ENCODE measurements at regions not wholly inside any gene's neighbourhood (a gene's known extent, or its start where the extent isn't known, plus 50 kb on each side); places are given as distances from the start of the nearest gene placed in this dataset.

- WGBS, 2 experiments (ENCODE audit: low coverage in 1 of 2, low lambda C conversion rate in 2 of 2, missing lambda C conversion rate in 2 of 2) = 17 to 21% methylated on average over 2 of the region's 2 CpGs
- H3K27me3 ChIP-seq (replicated peaks; ENCODE audit: insufficient read depth) = no peaks in the 10 kb centered on the region
- H2AFZ ChIP-seq = no peak overlapping the region
- in situ Hi-C loops (cut with MboI) = no loop called here
- H3K79me2 ChIP-seq (ENCODE audit: insufficient read depth) = no peaks in the 10 kb centered on the region
- no peak overlapping the region for H3K9ac ChIP-seq
- no peak overlapping the region for H3K4me3 ChIP-seq
- H3K4me1 ChIP-seq (ENCODE audit: insufficient read depth) = no peaks in the 10 kb centered on the region
- no peak for TF ChIP-seq EZH2 (IDR thresholded peaks at IDR 0.05; ENCODE audit: insufficient read depth, poor library complexity, severe bottlenecking)
- no peak for TF ChIP-seq EZH2phosphoT487 (IDR thresholded peaks at IDR 0.05; ENCODE audit: insufficient read depth, low read depth)
- no peaks in the 10 kb centered on the region for H3K36me3 ChIP-seq (ENCODE audit: low read depth)
- H3K4me2 ChIP-seq (ENCODE audit: unreplicated experiment) = no peak overlapping the region
- no peaks in the 10 kb centered on the region for H3K9me3 ChIP-seq (ENCODE audit: low read depth)
- H3K27ac ChIP-seq = no peak overlapping the region
- H3F3A ChIP-seq (ENCODE audit: insufficient read depth) = no peaks in the 10 kb centered on the region
- H4K20me1 ChIP-seq (ENCODE audit: insufficient read depth) = no peaks in the 10 kb centered on the region
- no peak for DNase-seq
- no peaks in the 10 kb centered on the region for H3K9me2 ChIP-seq (ENCODE audit: insufficient read depth)
Measured at GRCh38 chr13:105285526-105285925, 1249.9 kb downstream of the EFNB2 start.

GRCh38 chr13:105282406-105283285, 1252.8 kb downstream of the EFNB2 start:
- H3K79me2 ChIP-seq (ENCODE audit: insufficient read depth) = no peaks in the 10 kb centered on the region
- 34 to 36% methylated on average over 14 of the region's 14 CpGs for WGBS, 2 experiments (ENCODE audit: low coverage in 1 of 2, low lambda C conversion rate in 2 of 2, missing lambda C conversion rate in 2 of 2)
- H3K27me3 ChIP-seq (replicated peaks; ENCODE audit: insufficient read depth) = no peaks in the 10 kb centered on the region
- no peaks in the 10 kb centered on the region for H3K9me2 ChIP-seq (ENCODE audit: insufficient read depth)
- no peak overlapping the region for H3K27ac ChIP-seq
- no peak overlapping the region for H3K4me2 ChIP-seq (ENCODE audit: unreplicated experiment)
- DNase-seq = no peak
- no peaks in the 10 kb centered on the region for H3K4me1 ChIP-seq (ENCODE audit: insufficient read depth)
- no peak overlapping the region for H3K4me3 ChIP-seq
- no peaks in the 10 kb centered on the region for H3K36me3 ChIP-seq (ENCODE audit: low read depth)
- TF ChIP-seq EZH2 (IDR thresholded peaks at IDR 0.05; ENCODE audit: insufficient read depth, poor library complexity, severe bottlenecking) (no peak), EZH2phosphoT487 (IDR thresholded peaks at IDR 0.05; ENCODE audit: insufficient read depth, low read depth) (no peak)
- H4K20me1 ChIP-seq (ENCODE audit: insufficient read depth) = no peaks in the 10 kb centered on the region
- in situ Hi-C loops (cut with MboI) = no loop called here
- H3K9me3 ChIP-seq (ENCODE audit: low read depth) = no peaks in the 10 kb centered on the region
- no peak overlapping the region for H2AFZ ChIP-seq
- H3K9ac ChIP-seq = no peak overlapping the region
- H3F3A ChIP-seq (ENCODE audit: insufficient read depth) = no peaks in the 10 kb centered on the region

DNA sequence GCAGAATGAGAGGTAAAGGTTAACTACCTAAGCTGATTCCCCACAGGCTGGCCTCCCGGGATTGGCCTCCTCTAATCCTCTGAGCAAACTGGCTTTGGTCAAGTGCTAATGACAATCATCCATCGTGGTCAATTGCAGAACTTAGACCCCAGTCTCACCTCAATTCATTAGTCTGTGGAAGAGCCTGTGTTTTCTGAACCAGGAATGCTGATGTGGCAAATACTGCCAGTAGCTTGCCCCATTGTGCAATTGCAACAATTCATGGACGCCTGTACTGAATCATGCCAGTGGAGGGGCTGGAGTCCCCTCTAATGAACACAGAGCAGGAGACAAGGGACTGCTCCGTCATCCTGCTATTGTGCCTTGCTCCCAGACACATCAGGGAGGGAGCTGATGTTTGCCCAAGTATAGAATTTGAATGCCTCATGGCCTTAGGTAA, 1256.5 kb downstream of the EFNB2 start:
- Histone ChIP-seq H3K4me3 (no peak overlapping the region), H2AFZ (no peak overlapping the region), H3K9me2 (ENCODE audit: insufficient read depth) (no peaks in the 10 kb centered on the region), H3K36me3 (ENCODE audit: low read depth) (no peaks in the 10 kb centered on the region), H3K27me3 (replicated peaks; ENCODE audit: insufficient read depth) (no peaks in the 10 kb centered on the region), H3K27ac (no peak overlapping the region), H4K20me1 (ENCODE audit: insufficient read depth) (no peaks in the 10 kb centered on the region), H3K4me2 (ENCODE audit: unreplicated experiment) (no peak overlapping the region), H3F3A (ENCODE audit: insufficient read depth) (no peaks in the 10 kb centered on the region), H3K79me2 (ENCODE audit: insufficient read depth) (no peaks in the 10 kb centered on the region), H3K9me3 (ENCODE audit: low read depth) (no peaks in the 10 kb centered on the region), H3K4me1 (ENCODE audit: insufficient read depth) (no peaks in the 10 kb centered on the region), H3K9ac (no peak overlapping the region)
- WGBS, 2 experiments (ENCODE audit: low coverage in 1 of 2, low lambda C conversion rate in 2 of 2, missing lambda C conversion rate in 2 of 2) = 10 to 13% methylated on average over 4 of the region's 4 CpGs
- TF ChIP-seq EZH2 (IDR thresholded peaks at IDR 0.05; ENCODE audit: insufficient read depth, poor library complexity, severe bottlenecking) (no peak), EZH2phosphoT487 (IDR thresholded peaks at IDR 0.05; ENCODE audit: insufficient read depth, low read depth) (no peak)
- no peak for DNase-seq
- in situ Hi-C loops (cut with MboI) = no loop called here

DNA sequence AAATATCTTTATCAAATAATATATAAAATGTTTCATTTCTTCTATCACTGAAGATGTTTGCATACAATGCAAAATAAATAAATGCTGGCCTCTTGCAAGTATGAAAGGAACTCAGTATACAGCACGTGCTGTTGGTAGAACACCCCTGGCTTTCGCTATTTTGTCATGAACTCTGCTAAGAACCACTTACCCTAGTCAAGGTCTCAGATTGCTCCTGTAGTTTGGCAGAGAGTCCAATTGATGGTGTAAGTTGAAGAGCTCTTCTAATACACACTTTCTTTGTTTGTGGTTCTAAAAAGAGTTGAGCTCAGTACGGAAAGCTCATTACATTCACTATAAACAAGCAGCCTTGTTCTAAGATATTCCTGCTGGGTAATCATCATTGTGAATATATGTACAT, 1258.9 kb downstream of the EFNB2 start:
- no peaks in the 10 kb centered on the region for H3K79me2 ChIP-seq (ENCODE audit: insufficient read depth)
- TF ChIP-seq EZH2 (IDR thresholded peaks at IDR 0.05; ENCODE audit: insufficient read depth, poor library complexity, severe bottlenecking) (no peak), EZH2phosphoT487 (IDR thresholded peaks at IDR 0.05; ENCODE audit: insufficient read depth, low read depth) (no peak)
- H3K9ac ChIP-seq = no peak overlapping the region
- 29 to 34% methylated on average over 3 of the region's 3 CpGs for WGBS, 2 experiments (ENCODE audit: low coverage in 1 of 2, low lambda C conversion rate in 2 of 2, missing lambda C conversion rate in 2 of 2)
- H3K27me3 ChIP-seq (replicated peaks; ENCODE audit: insufficient read depth) = no peaks in the 10 kb centered on the region
- H3F3A ChIP-seq (ENCODE audit: insufficient read depth) = no peaks in the 10 kb centered on the region
- H3K4me2 ChIP-seq (ENCODE audit: unreplicated experiment) = no peak overlapping the region
- in situ Hi-C loops (cut with MboI) = no loop called here
- H3K36me3 ChIP-seq (ENCODE audit: low read depth) = no peaks in the 10 kb centered on the region
- no peak overlapping the region for H3K4me3 ChIP-seq
- no peak overlapping the region for H3K27ac ChIP-seq
- no peaks in the 10 kb centered on the region for H3K9me2 ChIP-seq (ENCODE audit: insufficient read depth)
- H3K4me1 ChIP-seq (ENCODE audit: insufficient read depth) = no peaks in the 10 kb centered on the region
- H2AFZ ChIP-seq = no peak overlapping the region
- no peaks in the 10 kb centered on the region for H3K9me3 ChIP-seq (ENCODE audit: low read depth)
- no peak for DNase-seq
- no peaks in the 10 kb centered on the region for H4K20me1 ChIP-seq (ENCODE audit: insufficient read depth)
